Transverse colon (tissue), 4 donors: ENCODE measurements at regions not wholly inside any gene's neighbourhood (a gene's known extent, or its start where the extent isn't known, plus 50 kb on each side); places are given as distances from the start of the nearest gene placed in this dataset.

Experiments used
- CTCF ChIP-seq, 5 experiments: fragments of 200-600 bp in 3 of 5; fragments of 450-650 bp in 2 of 5; sonication (generic) in 3 of 5; IDR thresholded peaks; 1 replicate in 2 of 5; 2 replicates in 3 of 5; pipeline ENCODE4 v1.5.1; 2016 to 2017; ENCODE audit warnings: antibody characterized with exemption in 5 of 5, inconsistent platforms in 3 of 5, mild to moderate bottlenecking in 2 of 5, moderate library complexity in 1 of 5
- POLR2AphosphoS5 ChIP-seq, 3 donors: sonication (generic); formaldehyde crosslinking; IDR thresholded peaks; one replicate each; pipeline ENCODE4 v1.6.1; 2016; ENCODE audit warnings: antibody characterized with exemption in 3 of 3

GRCh38 chr3:170709046-170709445, 123.2 kb upstream of the SLC7A14 start:
- TF ChIP-seq POLR2AphosphoS5 (IDR thresholded peaks at IDR 0.05) (no peak), CTCF (IDR thresholded peaks at IDR 0.05) (no peak)
